Epidermal melanocyte (primary cell): ENCODE measurements at regions not wholly inside any gene's neighbourhood (a gene's known extent, or its start where the extent isn't known, plus 50 kb on each side); places are given as distances from the start of the nearest gene placed in this dataset.
"Not testable (repeated sequence)": the region's sequence is repeated elsewhere in the genome, so short reads cannot be mapped to it uniquely, and the experiment has no call there.

Experiments
- DNase-seq: peaks from one replicate; pipeline ENCODE4 v3.0.0; 2011; ENCODE audit warnings: low spot score; ENCODE audit not compliant: insufficient read length

DNA sequence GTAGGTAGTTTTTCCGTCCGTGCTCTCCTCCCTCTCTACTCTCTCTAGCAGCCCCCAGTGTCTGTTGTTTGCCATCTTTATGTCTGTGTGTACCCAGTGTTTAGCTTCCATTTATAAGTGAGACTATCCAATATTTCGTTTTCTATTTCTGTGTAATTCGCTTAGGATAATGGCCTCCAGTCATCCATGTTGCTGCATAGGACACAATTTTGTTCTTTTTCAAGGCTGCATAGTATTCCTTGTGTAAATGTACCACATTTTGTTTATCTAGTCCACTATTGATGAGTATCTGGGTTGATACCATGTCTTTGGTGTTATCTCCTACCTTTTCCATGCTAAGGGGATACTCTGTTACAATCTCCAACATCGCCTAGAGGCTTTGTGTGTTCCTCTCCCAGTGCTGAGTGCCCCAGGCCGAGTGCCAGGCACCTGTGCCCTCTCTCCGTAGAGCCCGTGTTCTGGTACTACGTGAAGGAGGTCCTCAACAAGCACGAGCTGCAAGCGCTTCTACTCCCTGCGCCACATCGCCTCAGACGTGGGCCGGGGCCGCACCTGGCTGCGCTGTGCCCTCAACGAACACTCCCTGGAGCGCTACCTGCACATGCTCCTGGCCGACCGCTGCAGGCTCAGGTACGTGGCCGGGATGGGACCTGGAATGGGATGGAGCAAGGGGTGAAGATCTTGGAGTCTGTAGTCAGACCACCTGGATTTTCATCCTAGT is 51.0 kb downstream of the NPIPB11 start:
- not testable (repeated sequence) for DNase-seq

GRCh38 chr16:29354449-29354848 is 52.1 kb downstream of the NPIPB11 start:
- DNase-seq: not testable (repeated sequence)

DNA sequence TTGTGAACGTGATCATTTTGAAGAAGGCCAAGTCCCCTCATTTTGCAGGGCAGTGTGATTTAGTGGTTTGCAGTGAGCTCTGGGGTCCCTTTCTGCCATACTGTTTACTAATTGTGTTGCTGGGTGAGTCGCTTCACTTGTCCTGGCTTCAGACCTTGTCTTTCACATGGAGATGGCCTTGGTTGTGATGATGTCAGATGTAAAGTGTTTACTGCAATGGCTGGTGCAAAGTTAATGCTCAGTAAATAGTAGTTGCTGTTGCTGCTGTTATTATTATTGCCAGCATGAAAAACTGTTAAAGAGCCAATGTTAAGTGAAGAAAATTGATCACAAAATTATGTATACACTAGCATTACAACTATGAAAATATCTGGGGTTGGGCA is 53.9 kb downstream of the NPIPB11 start:
- DNase-seq: not testable (repeated sequence)

- DNase-seq: not testable (repeated sequence)
These were observed 54.4 kb downstream of the NPIPB11 start for GRCh38 chr16:29351970-29352616.

DNA sequence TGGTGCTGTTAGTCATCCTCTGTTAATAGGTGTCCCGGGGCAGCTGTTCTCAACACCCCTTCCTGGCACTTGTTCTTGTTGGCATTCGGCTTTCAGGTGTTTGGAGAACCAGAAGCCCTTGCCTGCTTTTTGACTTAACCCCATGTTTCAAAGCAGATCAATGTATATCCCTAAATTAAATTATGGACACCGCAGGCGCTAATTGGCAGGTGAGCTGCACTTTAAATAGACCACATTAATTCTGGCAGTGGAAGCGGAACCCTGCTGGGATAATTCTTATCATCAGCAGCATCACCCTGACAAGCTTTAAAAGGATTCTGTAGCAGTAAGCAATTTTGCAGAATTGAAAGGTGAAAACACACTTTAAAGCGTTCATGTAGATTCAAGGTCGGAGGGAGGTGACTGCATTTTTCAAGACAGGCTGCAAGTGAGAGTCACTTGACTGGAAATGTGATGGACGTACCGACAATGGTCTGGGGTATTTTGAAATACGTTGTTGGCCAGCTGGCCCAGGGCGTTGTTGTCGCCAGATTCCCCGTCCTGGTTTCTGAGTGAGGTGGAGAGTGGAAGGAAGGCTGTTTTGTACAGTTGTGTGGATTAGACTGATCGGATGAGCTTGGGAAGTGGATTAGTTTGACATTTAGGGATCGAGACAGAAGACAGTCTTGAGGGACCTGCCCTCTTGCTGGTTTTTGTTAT is 55.1 kb downstream of the NPIPB11 start:
- not testable (repeated sequence) for DNase-seq

- peak; percentile 36 for DNase-seq
These were observed 56.5 kb downstream of the NPIPB11 start for GRCh38 chr16:29349966-29350365.

DNA sequence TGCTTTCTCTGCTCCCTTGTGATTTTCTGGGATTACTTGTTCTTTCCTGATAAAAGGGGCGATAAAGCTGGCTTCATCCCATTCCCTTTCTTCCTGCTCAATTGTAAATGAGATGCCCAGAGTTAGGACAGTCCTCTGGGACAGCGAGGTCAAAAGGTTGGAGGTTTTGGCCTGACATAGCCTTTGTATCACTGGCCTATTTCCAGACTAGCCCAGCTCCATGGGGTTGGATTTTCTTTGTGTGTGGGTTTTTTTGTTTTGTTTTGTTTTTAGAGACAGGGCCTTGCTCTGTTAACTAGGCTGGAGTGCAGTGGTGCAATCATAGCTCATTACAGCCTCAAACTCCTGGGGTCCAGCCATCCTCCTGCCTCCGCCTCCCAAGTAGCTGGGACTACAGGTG is 57.8 kb downstream of the NPIPB11 start:
- not testable (repeated sequence) for DNase-seq

GRCh38 chr16:29348123-29348690 is 58.3 kb downstream of the NPIPB11 start:
- DNase-seq: not testable (repeated sequence)

DNA sequence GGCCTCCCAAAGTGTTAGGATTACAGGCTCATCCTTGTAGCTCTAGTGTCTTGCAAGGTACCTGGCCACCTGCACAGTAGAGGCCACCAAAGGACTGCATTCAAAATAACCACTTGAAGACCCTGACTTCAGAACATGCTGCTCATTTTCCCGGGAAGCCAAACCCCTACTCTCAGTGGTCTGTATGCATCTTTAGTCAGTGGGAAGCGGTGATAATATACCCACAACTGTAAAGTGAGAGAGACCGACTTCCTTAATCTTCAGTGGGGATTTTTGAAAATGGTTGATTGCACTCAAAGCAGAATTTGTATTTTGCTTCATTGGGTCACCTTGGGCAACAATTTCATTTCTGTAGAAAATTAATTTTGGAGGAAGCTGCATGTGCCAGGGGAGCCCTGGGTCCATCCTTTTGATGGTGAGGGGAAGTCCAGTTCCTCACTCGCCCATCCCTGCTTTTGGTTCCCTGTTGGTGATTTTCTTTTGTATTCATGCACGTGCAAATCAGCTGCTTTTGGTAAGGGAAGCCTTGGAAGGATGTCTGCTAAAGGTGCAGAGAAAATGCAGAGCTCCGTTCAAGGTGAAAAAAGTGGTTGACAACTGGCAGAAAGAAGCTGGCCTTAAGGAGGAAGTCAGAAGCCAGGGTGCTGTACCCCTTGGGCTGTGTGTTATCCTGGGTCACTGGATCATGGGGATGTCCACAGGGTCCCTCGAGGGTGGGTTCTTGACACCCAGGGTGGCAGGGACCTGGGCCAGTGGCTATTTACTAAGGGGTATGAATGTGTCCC is 59.5 kb downstream of the NPIPB11 start:
- DNase-seq: not testable (repeated sequence)

DNA sequence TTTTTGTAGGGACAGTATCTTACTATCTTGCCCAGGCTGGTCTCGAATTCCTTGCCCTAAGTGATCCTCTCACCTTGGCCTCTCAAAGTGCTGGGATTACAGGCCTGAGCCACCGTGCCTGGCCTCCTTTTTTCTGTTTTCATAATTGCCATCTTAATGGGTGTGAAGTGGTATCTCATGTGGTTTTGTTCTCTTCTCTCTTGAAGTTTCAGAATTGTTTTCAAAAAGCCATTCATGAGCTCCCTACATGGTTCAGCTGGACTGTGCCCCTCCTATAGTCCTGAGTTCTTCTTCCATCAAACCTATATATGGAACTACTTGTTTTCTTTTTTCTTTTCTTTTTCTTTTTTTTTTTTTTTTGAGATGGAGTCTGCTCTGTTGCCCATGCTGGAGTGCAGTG is 60.3 kb downstream of the NPIPB11 start:
- DNase-seq: not testable (repeated sequence)

DNA sequence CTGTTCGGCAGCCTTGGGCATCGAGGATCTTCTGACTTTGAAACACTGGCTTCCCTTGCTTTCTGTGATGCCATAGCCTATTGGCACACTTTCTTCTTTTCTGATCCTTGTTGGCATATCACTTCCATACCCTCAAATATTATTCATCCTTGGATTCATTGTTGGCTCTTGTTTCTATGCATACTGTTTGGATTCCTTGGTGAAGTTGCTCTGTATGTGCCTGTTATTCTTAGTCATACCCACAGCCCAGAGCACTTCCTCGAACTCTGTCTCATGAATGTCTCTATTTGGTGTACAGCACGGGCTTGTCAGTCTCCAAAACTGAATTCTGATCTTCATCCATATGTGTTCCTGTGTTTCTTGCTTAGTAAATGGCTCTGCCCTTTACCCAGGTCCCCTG is 63.6 kb downstream of the NPIPB11 start:
- DNase-seq: not testable (repeated sequence)

DNA sequence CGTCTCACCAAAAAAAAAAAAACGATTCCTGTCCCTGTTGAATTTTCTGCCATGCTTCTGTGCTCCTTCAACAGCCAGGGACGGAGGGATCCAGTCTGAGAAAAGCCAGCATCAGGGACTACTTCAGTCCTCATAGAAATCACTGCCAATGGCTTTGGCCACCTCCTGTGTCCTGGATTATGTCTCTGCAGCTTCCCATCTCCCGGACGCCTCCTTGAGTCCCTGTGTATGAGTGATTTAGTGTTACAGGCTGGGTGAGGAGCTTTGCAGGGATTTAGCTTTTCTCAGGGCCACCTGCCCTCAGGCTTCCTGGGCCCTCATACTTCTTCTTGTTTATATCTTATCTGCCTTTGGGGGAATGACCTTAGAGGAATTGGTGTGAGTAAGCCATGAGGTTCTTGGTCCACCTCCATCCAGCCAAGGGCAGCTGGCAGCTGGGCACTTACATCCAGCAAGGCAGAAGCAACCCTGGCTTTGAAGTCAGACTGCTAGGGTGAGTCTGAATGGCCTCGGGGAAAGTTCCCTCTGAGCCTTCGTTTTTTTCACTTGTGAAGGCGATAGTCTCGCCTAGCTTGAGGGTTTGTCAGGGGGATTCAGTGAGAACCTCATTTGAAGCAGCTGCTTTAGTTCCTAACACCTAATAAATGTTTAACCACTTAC is 65.6 kb downstream of the NPIPB11 start:
- not testable (repeated sequence) for DNase-seq

GRCh38 chr16:29340235-29340634 is 66.3 kb downstream of the NPIPB11 start:
- DNase-seq: not testable (repeated sequence)

DNA sequence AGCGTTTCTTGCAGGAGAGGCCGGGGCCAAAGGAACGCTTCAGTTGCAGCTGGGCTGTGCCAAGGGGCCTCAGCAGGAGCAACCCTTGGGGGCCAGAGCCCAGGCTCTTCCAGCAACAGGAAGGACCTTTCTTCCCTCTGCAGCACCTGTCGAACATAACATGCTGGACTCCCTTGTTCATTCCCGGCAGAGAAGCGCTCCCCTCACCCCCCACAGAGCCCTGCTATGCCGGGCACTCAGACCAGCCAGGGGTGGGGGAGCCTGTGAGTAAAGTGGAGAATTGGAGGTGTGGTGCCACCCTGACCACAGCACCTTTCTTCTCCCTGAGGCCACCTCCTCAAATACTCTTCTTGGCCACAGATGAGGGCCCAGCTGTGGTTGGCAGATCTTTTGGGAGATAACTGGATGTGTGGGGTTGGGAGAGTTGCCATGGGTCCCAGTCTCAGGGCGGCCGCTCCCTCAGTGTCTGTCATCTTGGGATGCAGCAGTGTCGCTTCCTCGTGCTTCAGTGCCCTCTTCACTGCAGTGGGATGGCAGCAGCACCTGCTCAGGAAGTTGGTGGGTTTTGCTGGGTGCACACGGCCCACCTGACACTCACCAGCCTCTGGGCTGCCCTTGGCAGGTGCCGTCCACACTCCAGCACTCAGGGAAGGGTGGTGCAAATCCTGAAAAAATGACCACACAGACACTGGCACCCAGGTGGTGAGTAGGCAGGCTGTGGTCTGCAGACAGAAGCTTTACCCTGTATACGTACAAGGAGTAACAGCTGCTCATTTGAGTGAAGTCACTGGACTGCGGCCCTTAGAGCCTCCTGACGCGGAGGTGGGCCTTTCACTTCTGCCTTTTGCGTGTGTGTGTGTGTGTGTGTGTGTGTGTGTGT is 67.5 kb downstream of the NPIPB11 start:
- DNase-seq: not testable (repeated sequence)

DNA sequence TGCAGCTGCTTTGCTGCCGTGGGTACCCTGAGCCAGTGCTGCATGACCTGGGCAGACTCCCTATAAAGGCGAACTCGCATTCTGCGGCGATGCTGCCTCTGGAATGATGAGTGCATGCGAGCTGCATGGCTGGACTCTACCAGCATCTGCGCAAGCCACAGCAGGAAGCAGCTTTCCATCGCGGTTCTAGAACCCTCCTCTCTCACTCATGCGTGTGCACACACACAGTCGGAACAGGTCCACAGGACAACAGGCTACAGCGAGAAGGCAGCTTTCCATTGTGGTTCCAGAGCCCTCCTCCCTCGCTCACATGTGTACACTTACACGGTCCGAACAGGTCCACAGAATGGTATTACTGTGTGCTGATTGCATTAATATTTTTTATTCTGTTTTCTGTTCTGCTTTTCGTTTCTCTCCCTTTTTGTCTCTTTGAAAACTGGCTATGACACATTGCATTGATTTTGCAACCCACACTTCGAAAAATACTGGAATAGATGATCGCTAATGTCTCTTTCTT is 69.1 kb downstream of the NPIPB11 start:
- DNase-seq: not testable (repeated sequence)

- not testable (repeated sequence) for DNase-seq
These were observed 71.0 kb downstream of the NPIPB11 start for GRCh38 chr16:29335549-29335846.

DNA sequence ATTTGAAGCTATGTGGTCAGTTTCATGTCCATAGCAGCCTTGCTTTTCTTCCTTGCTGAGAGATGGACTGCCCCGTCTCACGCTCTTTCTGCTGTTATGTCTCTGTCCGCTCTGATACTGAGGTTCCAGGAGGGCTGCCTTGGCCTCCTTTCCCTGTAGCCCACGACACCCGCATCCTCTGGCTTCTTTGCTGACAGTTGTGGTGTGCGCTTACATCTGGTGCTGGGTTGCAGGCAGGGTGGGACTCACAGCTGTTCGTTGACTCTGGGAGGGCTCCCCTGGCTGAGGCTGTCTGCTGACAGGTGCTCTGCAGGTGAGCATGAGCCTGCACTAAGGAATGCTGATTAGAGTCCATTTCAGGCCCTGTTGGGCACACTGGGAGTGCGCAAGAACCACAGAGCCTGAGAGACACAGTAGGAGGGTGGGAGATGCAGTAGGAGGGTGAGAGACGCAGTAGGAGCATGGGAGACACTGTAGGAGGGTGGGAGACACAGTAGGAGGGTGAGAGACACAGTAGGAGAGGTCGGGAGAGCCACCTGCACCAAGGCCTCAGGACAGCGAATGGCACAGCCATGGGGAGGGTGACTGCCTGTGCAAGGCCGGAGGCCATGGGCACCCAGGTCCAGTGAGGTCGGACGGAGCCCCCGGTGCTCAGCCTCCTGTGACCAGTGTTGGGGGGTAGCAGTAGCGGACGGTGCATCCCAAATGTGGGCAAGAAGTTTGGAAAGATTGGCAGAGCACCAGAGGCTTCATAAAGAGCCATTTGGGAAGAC is 71.5 kb downstream of the NPIPB11 start:
- not testable (repeated sequence) for DNase-seq

- peak; percentile 9 for DNase-seq
These were observed 72.9 kb downstream of the NPIPB11 start for GRCh38 chr16:29333492-29334097.
